ENCODE measurements at regions not wholly inside any gene's neighbourhood (a gene's known extent, or its start where the extent isn't known, plus 50 kb on each side); places are given as distances from the start of the nearest gene placed in this dataset.
"Not testable (repeated sequence)": the region's sequence is repeated elsewhere in the genome, so short reads cannot be mapped to it uniquely, and the experiment has no call there.

DNA sequence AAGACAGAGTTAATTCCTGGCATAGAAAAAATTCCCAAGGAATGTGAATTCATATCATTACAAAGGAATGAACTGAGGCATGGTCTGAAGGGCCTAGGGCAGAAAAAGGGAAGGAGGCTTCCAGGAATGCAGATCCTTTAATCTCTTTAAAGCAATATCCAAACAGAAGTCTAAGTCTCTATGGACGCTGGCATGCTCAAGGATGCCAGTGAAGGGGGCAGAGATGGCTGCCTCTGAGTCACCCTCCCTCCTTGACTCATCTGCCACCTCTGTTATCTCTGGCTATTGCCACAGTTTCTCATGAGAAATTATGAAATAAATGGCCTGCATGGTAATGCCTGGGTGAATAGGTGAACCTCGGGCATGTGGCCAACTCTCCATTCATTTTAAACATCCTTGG lies 96.3 kb upstream of the BCL6 start:
- in situ Hi-C loops (cut with HindIII; ENCODE audit: low pct_unique_long_range_greater_than_20kb, low sequenced_read_pairs), result no loop called here
- DNase-seq (ENCODE audit: low read depth, low spot score), result no peak

DNA sequence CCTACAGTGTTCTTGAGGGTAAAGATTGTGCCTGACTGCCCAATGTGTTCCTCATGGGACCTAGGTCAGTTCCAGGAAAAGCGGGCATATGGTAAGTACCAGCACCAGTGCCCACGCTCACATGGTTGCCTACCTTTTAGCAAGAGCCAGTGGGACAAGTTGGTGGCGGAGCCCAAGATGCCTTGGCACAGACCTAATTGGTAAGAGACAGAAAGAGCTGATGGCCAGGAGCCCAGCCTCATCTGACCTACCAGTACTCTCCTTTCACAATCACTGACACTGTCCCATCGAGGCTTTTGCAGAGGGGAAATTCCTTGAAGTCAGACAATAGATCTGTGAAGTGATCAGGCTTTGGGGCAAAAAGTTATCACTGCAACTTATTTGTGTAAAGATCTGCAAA lies 98.4 kb upstream of the BCL6 start:
- in situ Hi-C loops (cut with HindIII; ENCODE audit: low pct_unique_long_range_greater_than_20kb, low sequenced_read_pairs), result no loop called here
- no peak for DNase-seq (ENCODE audit: low read depth, low spot score)

DNA sequence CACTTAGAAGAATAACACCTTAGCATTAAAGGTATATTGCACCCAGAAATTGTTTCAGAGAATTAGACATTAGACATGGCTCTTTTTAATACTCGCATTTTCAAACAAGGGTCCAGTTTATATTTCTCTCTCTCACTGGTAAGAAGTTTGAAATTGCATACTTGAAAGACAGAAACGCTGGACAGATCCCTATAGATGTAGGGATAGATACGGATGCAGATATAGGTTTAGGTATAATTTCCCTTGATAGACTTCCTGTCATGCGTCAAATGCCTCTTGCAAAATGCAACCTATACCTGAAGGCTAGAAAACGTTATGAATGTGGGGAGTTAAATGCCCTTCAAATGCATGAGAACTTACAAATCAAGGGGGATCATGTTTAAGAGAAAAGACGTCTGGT lies 99.4 kb upstream of the BCL6 start:
- in situ Hi-C loops (cut with HindIII; ENCODE audit: low pct_unique_long_range_greater_than_20kb, low sequenced_read_pairs), result no loop called here
- DNase-seq (ENCODE audit: low read depth, low spot score), result no peak

DNA sequence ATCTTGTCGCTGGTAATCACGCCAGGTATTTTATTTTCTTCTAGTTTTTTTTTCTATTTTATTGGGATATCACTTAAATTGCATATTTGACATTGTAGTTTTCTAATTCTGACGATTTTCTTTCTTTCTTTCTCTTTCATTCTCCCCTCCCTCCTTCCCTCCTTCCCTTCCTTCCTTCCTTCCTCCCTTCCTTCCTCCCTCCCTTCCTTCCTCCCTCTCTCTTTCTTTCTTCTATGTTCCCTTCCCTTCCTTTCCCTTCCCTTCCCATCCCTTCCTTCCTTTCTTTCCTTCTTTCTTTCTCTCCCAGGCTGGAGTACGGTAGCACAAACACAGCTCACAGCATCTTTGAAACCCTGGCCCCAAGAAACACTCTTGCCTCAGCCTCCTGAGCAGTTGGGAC lies 100.6 kb upstream of the BCL6 start:
- in situ Hi-C loops (cut with HindIII; ENCODE audit: low pct_unique_long_range_greater_than_20kb, low sequenced_read_pairs), result no loop called here

DNA sequence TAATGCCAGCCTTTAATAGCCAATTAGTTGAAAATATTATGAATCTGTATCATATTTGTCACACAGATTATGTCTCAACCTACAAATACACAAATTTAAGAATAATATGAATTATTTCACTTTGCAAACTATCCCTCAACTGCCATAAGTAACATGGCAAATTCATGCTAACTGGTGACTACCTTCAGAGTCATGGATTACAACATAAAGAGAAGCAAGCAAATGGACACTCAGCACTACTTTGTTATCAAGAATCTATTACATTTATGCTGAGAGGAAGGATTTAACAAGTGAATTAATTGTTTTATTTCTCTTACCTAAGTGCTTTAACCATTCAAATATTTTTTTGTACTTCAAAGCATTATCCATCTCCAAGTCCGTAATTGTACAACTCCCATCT lies 103.1 kb upstream of the BCL6 start:
- in situ Hi-C loops (cut with HindIII; ENCODE audit: low pct_unique_long_range_greater_than_20kb, low sequenced_read_pairs), result no loop called here
- DNase-seq (ENCODE audit: low read depth, low spot score), result no peak

More for the DNA sequence above, 100.6 kb upstream of the BCL6 start:
- no peak for DNase-seq (ENCODE audit: low read depth, low spot score)

DNA sequence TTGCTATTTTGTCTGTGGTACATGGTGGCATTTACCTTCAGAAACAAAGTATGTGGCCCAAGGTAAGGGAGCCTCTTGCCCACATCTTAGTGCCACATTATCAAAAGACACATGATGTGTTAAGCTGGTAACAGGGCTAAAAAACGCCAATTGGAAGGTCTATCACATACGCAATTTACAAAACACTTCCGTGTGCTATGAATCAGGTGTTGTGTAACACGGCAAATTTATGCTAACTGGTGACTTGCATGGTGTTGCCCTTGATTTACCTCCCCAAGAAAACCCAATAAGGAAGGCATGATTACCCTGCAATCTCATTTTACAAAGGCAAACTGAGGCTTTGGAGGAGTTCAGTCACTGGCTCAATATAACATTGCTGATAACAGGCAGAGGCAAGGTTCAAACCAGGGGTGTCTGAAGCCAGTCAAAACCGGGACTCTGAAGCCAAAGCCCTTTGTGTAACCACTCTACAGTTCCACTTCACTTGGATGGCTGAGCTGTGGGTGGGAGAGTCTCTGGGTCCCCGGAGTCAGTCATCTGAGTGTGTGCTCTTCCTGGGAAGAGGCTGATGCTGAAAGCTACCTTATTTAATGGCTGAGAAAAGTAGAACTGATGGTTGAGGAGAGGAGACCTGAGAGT lies 103.9 kb upstream of the BCL6 start:
- DNase-seq (ENCODE audit: low read depth, low spot score), result no peak
- in situ Hi-C loops (cut with HindIII; ENCODE audit: low pct_unique_long_range_greater_than_20kb, low sequenced_read_pairs), result no loop called here

DNA sequence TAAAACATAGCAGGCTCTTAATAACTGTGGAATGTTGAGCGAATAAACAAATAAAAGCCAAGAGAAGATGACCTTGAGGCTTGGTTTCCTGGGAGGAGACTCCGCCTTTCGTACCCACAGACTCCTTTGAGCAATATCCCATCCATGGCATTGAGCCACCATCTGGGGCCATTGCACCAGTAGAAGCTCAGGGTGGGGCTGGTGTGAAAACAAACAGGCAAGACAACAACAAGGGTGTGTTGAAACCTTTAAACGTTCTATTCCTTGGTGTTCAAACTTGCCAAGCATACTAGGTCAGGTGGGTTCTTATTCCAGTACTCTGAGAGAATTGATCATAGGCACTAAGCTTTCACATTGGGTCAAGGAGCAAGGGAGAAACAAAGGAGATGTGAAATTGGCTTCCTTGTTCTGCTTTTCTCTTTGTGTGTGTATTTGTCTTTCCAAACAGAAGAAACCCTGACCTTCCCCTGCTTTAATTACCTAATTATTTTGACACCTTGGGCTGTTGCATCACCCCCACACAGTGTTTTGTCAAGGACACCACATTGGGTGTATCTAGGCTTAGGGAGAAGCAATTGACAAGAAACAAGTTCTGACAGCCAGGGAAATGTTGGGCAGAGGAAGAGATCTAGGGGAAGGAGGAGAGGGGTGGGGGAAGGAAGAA lies 105.1 kb upstream of the BCL6 start:
- in situ Hi-C loops (cut with HindIII; ENCODE audit: low pct_unique_long_range_greater_than_20kb, low sequenced_read_pairs), result no loop called here
- DNase-seq (ENCODE audit: low read depth, low spot score), result no peak

DNA sequence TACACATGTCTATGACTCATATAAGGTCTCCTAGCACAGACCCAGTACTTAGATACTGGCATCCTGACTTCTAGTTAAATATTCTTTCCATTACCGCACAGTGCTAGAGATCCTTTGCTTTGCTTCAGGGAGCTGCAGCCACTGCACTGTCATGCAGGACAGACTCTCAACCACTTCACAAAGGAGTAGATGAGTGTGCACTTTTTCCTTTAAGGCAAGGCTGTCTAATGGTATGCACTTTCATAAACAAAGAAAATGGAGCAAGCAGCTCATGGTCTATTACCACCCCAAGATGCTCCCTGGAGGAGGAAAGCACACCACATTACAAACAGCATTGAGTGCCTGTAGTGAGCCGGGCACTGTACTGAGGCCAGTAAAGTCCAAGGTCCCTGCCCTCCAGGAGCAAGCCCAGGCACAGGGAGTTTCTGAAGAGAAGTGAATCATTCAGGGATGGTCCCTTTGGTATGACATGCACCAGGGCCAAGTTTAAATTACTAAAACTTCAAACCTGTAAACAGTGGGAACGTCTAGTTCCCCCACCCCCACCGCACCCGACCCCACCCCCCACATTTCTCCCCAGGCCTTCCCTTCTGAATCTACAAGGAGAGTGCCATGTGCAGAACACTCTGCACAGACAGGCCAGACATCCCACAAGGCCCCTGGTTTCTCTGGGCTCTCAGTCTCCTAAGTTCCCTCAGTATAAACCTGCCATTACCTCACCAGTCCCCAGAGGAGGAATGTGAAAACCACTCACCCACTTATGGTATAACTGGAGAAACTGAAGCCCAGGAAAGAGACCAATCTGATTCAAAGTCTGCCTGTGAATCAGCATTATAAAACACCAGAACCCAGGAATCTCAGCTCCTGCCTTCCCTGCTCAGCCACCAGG lies 107.8 kb upstream of the BCL6 start:
- DNase-seq (ENCODE audit: low read depth, low spot score), result no peak
- in situ Hi-C loops (cut with HindIII; ENCODE audit: low pct_unique_long_range_greater_than_20kb, low sequenced_read_pairs), result no loop called here

DNA sequence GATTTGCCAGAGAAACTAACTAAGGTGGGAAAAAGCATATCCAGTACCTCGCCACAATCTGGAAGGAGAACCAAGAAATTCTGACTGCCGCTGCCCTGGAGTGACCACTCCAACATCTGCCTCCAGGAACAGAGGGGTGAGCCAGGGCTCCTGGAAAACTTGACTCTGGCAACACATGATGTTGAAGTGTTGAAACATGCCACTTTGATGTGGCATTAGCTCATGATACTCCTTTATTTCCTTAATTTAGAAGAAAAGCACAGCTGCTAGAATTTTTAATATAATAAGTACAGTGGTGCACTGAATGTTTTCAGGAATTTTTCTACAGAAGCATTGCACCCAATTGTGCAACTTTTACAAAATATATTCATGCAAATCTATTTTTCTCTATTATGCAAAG lies 109.9 kb upstream of the BCL6 start:
- DNase-seq (ENCODE audit: low read depth, low spot score), result no peak
- in situ Hi-C loops (cut with HindIII; ENCODE audit: low pct_unique_long_range_greater_than_20kb, low sequenced_read_pairs), result no loop called here

- in situ Hi-C loops (cut with HindIII; ENCODE audit: low pct_unique_long_range_greater_than_20kb, low sequenced_read_pairs), result no loop called here
- DNase-seq (ENCODE audit: low read depth, low spot score), result no peak
Measured at GRCh38 chr3:187856555-187856954, 111.3 kb upstream of the BCL6 start.

- in situ Hi-C loops (cut with HindIII; ENCODE audit: low pct_unique_long_range_greater_than_20kb, low sequenced_read_pairs), result no loop called here
- no peak for DNase-seq (ENCODE audit: low read depth, low spot score)
Measured at GRCh38 chr3:187858041-187858440, 112.8 kb upstream of the BCL6 start.

DNA sequence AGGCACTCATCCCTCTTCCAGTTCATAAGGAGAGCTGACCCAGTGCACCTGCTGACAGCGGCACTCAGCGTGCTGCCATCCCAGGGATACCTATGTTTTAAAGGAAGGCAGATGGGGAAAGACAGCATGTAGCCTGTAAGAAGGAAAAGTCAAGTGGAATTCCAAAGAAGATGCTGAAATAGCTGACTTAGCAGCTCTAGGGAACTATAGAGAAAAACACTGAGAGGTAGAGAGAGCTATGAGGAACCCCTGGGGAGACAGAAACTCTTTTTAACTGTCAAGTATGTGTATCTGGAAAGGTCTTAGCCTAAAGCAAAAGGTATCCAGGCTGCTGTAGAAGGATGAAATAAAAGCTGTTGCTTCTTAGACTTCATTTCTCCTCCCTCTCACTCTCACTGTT lies 113.4 kb upstream of the BCL6 start:
- no peak for DNase-seq (ENCODE audit: low read depth, low spot score)
- in situ Hi-C loops (cut with HindIII; ENCODE audit: low pct_unique_long_range_greater_than_20kb, low sequenced_read_pairs), result no loop called here

DNA sequence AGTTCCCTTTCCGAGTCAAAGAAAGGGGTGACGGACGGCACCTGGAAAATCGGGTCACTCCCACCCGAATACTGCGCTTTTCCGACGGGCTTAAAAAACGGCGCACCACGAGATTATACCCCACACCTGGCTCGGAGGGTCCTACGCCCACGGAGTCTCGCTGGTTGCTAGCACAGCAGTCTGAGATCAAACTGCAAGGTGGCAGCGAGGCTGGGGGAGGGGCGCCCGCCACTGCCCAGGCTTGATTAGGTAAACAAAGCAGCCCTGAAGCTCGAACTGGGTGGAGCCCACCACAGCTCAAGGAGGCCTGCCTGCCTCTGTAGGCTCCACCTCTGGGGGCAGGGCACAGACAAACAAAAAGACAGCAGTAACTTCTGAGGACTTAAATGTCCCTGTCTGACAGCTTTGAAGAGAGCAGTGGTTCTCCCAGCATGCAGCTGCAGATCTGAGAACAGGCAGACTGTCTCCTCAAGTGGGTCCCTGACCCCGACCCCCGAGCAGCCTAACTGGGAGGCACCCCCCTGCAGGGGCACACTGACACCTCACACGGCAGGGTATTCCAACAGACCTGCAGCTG lies 117.5 kb upstream of the BCL6 start:
- in situ Hi-C loops (cut with HindIII; ENCODE audit: low pct_unique_long_range_greater_than_20kb, low sequenced_read_pairs); DNase-seq (ENCODE audit: low read depth, low spot score): not testable (repeated sequence)

DNA sequence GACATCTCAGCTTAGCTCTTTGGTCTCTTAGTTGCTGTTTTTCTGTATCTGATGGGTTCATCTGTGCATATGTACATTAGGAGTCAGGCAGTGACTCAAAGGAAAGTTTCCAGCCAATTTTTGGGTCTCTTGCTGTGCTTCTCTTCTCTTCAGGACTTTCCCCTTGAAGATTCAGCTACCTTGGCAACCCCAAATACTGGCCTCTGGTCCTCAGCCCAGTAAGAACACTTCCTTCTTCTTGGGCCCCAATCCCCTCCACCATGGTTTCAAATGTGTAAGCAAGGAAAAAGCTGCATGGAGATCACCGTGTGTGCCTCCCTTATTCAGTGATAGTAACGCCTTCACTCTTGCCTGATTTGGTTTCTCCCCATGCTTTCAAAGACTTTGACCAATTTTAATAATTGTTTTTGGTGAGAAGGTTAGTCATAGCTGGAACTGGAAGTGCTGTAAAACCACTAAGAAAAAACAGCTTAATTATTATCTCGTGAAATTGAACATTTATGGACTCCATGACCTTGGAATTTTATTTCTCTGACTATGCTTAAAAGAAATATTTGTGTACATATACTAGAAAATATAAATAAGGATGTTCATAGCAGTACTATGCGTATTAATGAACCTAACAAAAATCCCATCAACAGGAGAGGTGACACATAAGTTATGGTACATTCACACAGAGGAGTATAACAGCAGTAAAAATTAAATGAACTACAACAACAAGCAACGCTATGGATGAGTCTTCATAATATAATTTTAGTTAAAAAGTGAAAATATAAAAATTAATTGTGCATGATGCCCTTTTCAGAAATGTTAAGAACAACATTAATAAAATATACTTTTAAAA lies 125.3 kb upstream of the BCL6 start:
- DNase-seq (ENCODE audit: low read depth, low spot score), result no peak
- in situ Hi-C loops (cut with HindIII; ENCODE audit: low pct_unique_long_range_greater_than_20kb, low sequenced_read_pairs), result no loop called here

GRCh38 chr3:187871204-187871591 lies 125.9 kb upstream of the BCL6 start:
- no peak for DNase-seq (ENCODE audit: low read depth, low spot score)
- in situ Hi-C loops (cut with HindIII; ENCODE audit: low pct_unique_long_range_greater_than_20kb, low sequenced_read_pairs), result no loop called here

DNA sequence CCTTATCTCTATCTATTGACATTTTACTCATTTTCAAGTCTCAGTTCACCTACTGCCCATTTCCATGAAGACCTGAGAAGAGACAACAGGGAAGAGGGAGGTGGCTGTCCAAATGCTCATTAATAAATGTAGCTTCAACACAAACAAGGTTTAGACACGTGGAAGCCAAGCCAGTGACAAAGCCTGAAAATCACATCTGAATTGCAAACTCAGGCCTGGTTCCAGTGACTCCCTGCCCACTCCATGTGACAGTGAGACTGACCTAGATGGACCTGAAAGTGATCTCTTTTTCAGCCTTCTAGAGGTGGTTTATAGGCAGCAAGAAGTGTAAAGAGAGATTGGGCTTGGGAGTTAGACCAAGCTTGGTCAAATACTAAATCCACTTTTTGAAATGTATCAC lies 126.6 kb upstream of the BCL6 start:
- in situ Hi-C loops (cut with HindIII; ENCODE audit: low pct_unique_long_range_greater_than_20kb, low sequenced_read_pairs), result no loop called here
- DNase-seq (ENCODE audit: low read depth, low spot score), result no peak

DNA sequence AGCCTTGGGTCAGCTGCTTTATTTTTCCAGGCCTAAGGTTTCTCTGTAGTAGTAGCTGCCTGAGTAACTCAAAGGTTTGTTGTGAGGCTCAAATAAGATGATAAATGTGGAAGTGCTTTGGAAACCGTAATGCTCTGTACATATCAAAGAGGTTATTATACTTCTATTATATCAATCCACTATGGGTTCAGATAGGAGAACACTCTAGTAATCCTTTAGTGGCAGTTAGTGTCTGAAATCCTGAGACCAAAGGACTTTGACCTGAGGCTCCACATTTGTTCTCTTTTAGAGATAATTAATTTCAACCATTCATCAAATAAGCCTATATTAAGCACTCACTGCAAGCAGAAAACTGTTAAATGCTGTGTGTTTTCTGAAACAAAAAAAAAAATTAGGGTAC lies 128.6 kb upstream of the BCL6 start:
- DNase-seq (ENCODE audit: low read depth, low spot score), result no peak
- in situ Hi-C loops (cut with HindIII; ENCODE audit: low pct_unique_long_range_greater_than_20kb, low sequenced_read_pairs), result no loop called here

DNA sequence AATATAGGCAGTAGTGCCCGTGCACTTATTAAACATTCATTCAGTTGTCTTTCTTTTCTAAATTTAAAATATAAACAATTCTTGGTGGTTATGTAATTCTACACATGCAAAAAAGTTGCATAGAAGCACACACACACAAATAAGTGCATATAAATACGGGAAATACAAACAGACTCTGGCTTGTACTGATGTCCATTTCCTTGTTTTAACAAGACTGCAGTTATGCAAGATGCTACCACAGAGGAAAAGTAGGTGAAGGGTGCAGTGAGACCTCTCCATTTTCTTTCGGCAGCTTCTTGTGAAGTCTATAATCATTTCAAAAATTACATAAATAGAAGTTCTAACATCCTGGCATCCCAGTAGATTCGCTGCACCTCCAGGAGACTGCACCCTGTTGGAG lies 130.6 kb upstream of the BCL6 start:
- no peak for DNase-seq (ENCODE audit: low read depth, low spot score)
- in situ Hi-C loops (cut with HindIII; ENCODE audit: low pct_unique_long_range_greater_than_20kb, low sequenced_read_pairs), result no loop called here

Data from SK-MEL-5 (cell line).